Liver (tissue), 8 donors: ENCODE measurements at regions not wholly inside any gene's neighbourhood (a gene's known extent, or its start where the extent isn't known, plus 50 kb on each side); places are given as distances from the start of the nearest gene placed in this dataset.

ENCODE experiments used
- DNase-seq: peaks from one replicate; pipeline ENCODE4 v3.0.0-alpha.2; 2017; ENCODE audit warnings: low spot score
- H3K27ac ChIP-seq, 2 donors: one replicate each; pipeline ENCODE4 v1.7.0; 2013; ENCODE audit warnings: inconsistent platforms in 2 of 2, low read length in 2 of 2, control low read depth in 1 of 2, low read depth in 1 of 2, mild to moderate bottlenecking in 1 of 2
- H3K27me3 ChIP-seq, 4 donors: one replicate each; pipeline versions ENCODE4 v1.6.1 to v1.7.0; 2013; ENCODE audit warnings: low read length in 3 of 4, inconsistent platforms in 1 of 4, mild to moderate bottlenecking in 1 of 4, moderate library complexity in 1 of 4; ENCODE audit not compliant: control insufficient read depth in 4 of 4, insufficient read depth in 4 of 4
- H3K36me3 ChIP-seq, 4 donors: one replicate each; pipeline versions ENCODE4 v1.6.1 to v1.7.0; 2013; ENCODE audit warnings: low read length in 3 of 4, mild to moderate bottlenecking in 3 of 4, low read depth in 1 of 4, moderate library complexity in 1 of 4; ENCODE audit not compliant: control insufficient read depth in 4 of 4, insufficient read depth in 3 of 4
- H3K4me1 ChIP-seq, 4 donors: one replicate each; pipeline versions ENCODE4 v1.6.1 to v1.7.0; 2013; ENCODE audit warnings: low read length in 3 of 4, mild to moderate bottlenecking in 3 of 4, moderate library complexity in 1 of 4; ENCODE audit not compliant: control insufficient read depth in 4 of 4, insufficient read depth in 4 of 4
- H3K4me3 ChIP-seq, 3 donors: one replicate each; pipeline versions ENCODE4 v1.6.1 to v1.7.0; 2013; ENCODE audit warnings: low read length in 3 of 3, control low read depth in 1 of 3, low read depth in 1 of 3, mild to moderate bottlenecking in 1 of 3
- H3K9ac ChIP-seq, 2 donors: one replicate each; pipeline ENCODE4 v1.7.0; 2013; ENCODE audit warnings: low read length in 2 of 2, mild to moderate bottlenecking in 2 of 2, moderate library complexity in 2 of 2, control low read depth in 1 of 2, low read depth in 1 of 2
- H3K9me3 ChIP-seq, 4 donors: one replicate each; pipeline versions ENCODE4 v1.6.1 to v1.7.0; 2013; ENCODE audit warnings: low read length in 3 of 4; ENCODE audit not compliant: control insufficient read depth in 4 of 4
- ATF3 ChIP-seq: IDR thresholded peaks from 2 replicates; pipeline ENCODE4 v1.6.1; 2016; ENCODE audit warnings: antibody characterized with exemption
- CTCF ChIP-seq: fragments of 150-350 bp; IDR thresholded peaks from 2 replicates; pipeline ENCODE4 v1.5.1; 2017; ENCODE audit warnings: improper control_type of control experiment, low read depth, low read length; ENCODE audit not compliant: missing input control
- EGR1 ChIP-seq, 2 donors: IDR thresholded peaks; 2 replicates each; pipeline ENCODE4 v1.6.1; 2016 to 2018; ENCODE audit warnings: antibody characterized with exemption in 2 of 2, low read depth in 2 of 2
- FOXA1 ChIP-seq: IDR thresholded peaks from 2 replicates; pipeline ENCODE4 v1.6.1; 2016; ENCODE audit warnings: antibody characterized with exemption
- FOXA2 ChIP-seq: IDR thresholded peaks from 2 replicates; pipeline ENCODE4 v1.6.1; 2016; ENCODE audit warnings: antibody characterized with exemption
- GABPA ChIP-seq, 2 donors: IDR thresholded peaks in 1 of 2; conservative IDR thresholded peaks in 1 of 2; 2 replicates each; pipeline ENCODE4 v1.6.1; 2016; ENCODE audit warnings: antibody characterized with exemption in 2 of 2, mild to moderate bottlenecking in 1 of 2, moderate library complexity in 1 of 2
- HNF4A ChIP-seq, 2 donors: conservative IDR thresholded peaks; 2 replicates each; pipeline ENCODE4 v1.6.1; 2016; ENCODE audit warnings: antibody characterized with exemption in 2 of 2, mild to moderate bottlenecking in 2 of 2
- HNF4G ChIP-seq: IDR thresholded peaks from 2 replicates; pipeline ENCODE4 v1.6.1; 2016; ENCODE audit warnings: antibody characterized with exemption
- JUND ChIP-seq, 2 donors: IDR thresholded peaks; 2 replicates each; pipeline ENCODE4 v1.6.1; 2016; ENCODE audit warnings: antibody characterized with exemption in 2 of 2
- MAX ChIP-seq: IDR thresholded peaks from 2 replicates; pipeline ENCODE4 v1.6.1; 2016; ENCODE audit warnings: antibody characterized with exemption
- NR2F2 ChIP-seq: IDR thresholded peaks from 2 replicates; pipeline ENCODE4 v1.6.1; 2016; ENCODE audit warnings: antibody characterized with exemption
- RAD21 ChIP-seq, 2 donors: IDR thresholded peaks; 2 replicates each; pipeline ENCODE4 v1.6.1; 2016; ENCODE audit warnings: antibody characterized with exemption in 2 of 2, mild to moderate bottlenecking in 2 of 2
- REST ChIP-seq: IDR thresholded peaks from 2 replicates; pipeline ENCODE4 v1.6.1; 2016; ENCODE audit warnings: antibody characterized with exemption, mild to moderate bottlenecking
- RXRA ChIP-seq, 2 donors: IDR thresholded peaks; 2 replicates each; pipeline ENCODE4 v1.6.1; 2017 to 2018; ENCODE audit warnings: antibody characterized with exemption in 2 of 2, mild to moderate bottlenecking in 1 of 2
- SP1 ChIP-seq: IDR thresholded peaks from 2 replicates; pipeline ENCODE4 v1.6.1; 2018; ENCODE audit warnings: antibody characterized with exemption, mild to moderate bottlenecking
- TAF1 ChIP-seq: conservative IDR thresholded peaks from 2 replicates; pipeline ENCODE4 v1.6.1; 2016; ENCODE audit warnings: antibody characterized with exemption, mild to moderate bottlenecking
- YY1 ChIP-seq: IDR thresholded peaks from 2 replicates; pipeline ENCODE4 v1.6.1; 2016; ENCODE audit warnings: antibody characterized with exemption, mild to moderate bottlenecking
- ZBTB33 ChIP-seq: IDR thresholded peaks from 2 replicates; pipeline ENCODE4 v1.6.1; 2016; ENCODE audit warnings: antibody characterized with exemption
- WGBS: extraction: QIAGEN DNeasy Blood & Tissue Kit; methylation state at CpG from one replicate; pipeline ENCODE4 v1.1.7; 2013; 5-methylcytosine and 5-hydroxymethylcytosine counted together
- donor health status: healthy.
- donor health status: healthy.
- donor health status: healthy.
- donor health status: healthy.
- donor health status: healthy.

GRCh38 chr17:6297119-6297518 is 137.8 kb downstream of the AIPL1 start:
- WGBS: 82% methylated on average over 2 of the region's 2 CpGs
- Histone ChIP-seq H3K27ac (no peak overlapping the region), H3K9me3 (no peaks in the 10 kb centered on the region), H3K4me1 (no peaks in the 10 kb centered on the region), H3K36me3 (no peaks in the 10 kb centered on the region), H3K4me3 (no peak overlapping the region), H3K9ac (no peak overlapping the region), H3K27me3 (peaks cover 0 to 3% (median 0%) of the 10 kb centered on the region in 4 donors)
- no peak for DNase-seq
- TF ChIP-seq FOXA1 (no peak), FOXA2 (no peak), HNF4A (conservative IDR thresholded peaks at IDR 0.05) (no peak), RXRA (IDR thresholded peaks at IDR 0.05) (no peak), RAD21 (IDR thresholded peaks at IDR 0.05) (no peak), HNF4G (no peak), EGR1 (IDR thresholded peaks at IDR 0.05; ENCODE audit: low read depth in 2 of 2) (no peak), GABPA (IDR thresholded peaks at IDR 0.05 in 1 of 2, conservative IDR thresholded peaks at IDR 0.05 in 1 of 2) (no peak), SP1 (no peak), TAF1 (no peak), JUND (IDR thresholded peaks at IDR 0.05) (no peak), NR2F2 (no peak), ZBTB33 (no peak), MAX (no peak), CTCF (no peak), YY1 (no peak), ATF3 (no peak), REST (no peak)
